Muscle layer of colon (tissue), 2 donors: ENCODE measurements at regions not wholly inside any gene's neighbourhood (a gene's known extent, or its start where the extent isn't known, plus 50 kb on each side); places are given as distances from the start of the nearest gene placed in this dataset.
"Not testable (repeated sequence)": the region's sequence is repeated elsewhere in the genome, so short reads cannot be mapped to it uniquely, and the experiment has no call there.

Source experiments
- H3K27ac ChIP-seq: one replicate; pipeline ENCODE4 v1.7.0; 2013; ENCODE audit warnings: low read depth, mild to moderate bottlenecking, low read length, moderate library complexity
- H3K27me3 ChIP-seq, 2 donors: one replicate each; pipeline ENCODE4 v1.7.0; 2013; ENCODE audit warnings: low read length in 2 of 2, mild to moderate bottlenecking in 2 of 2; ENCODE audit not compliant: insufficient read depth in 2 of 2, control insufficient read depth in 1 of 2
- H3K36me3 ChIP-seq: one replicate; pipeline ENCODE4 v1.7.0; 2013; ENCODE audit warnings: mild to moderate bottlenecking, low read length; ENCODE audit not compliant: insufficient read depth
- H3K4me1 ChIP-seq: one replicate; pipeline ENCODE4 v1.7.0; 2013; ENCODE audit warnings: mild to moderate bottlenecking, low read length; ENCODE audit not compliant: insufficient read depth
- H3K4me3 ChIP-seq, 2 donors: one replicate each; pipeline ENCODE4 v1.7.0; 2013; ENCODE audit warnings: low read length in 2 of 2, low read depth in 1 of 2, mild to moderate bottlenecking in 1 of 2, moderate library complexity in 1 of 2
- H3K9ac ChIP-seq: one replicate; pipeline ENCODE4 v1.7.0; 2013; ENCODE audit warnings: low read length
- H3K9me3 ChIP-seq: one replicate; pipeline ENCODE4 v1.7.0; 2013; ENCODE audit warnings: mild to moderate bottlenecking, low read length
- donor health status: abdominal sarcoma.
- donor health status: Adenocarcinoma of cecum.

GRCh38 chr14:87264272-87264785 is 728.7 kb downstream of the GALC start:
- Histone ChIP-seq H3K27ac (no peak overlapping the region), H3K36me3 (no peaks in the 10 kb centered on the region), H3K27me3 (no peaks in the 10 kb centered on the region), H3K9me3 (no peaks in the 10 kb centered on the region), H3K4me3 (no peak overlapping the region), H3K4me1 (no peaks in the 10 kb centered on the region), H3K9ac (no peak overlapping the region)

- Histone ChIP-seq H3K27me3 (no peaks in the 10 kb centered on the region), H3K36me3 (no peaks in the 10 kb centered on the region), H3K9me3 (no peaks in the 10 kb centered on the region), H3K27ac (no peak overlapping the region), H3K9ac (no peak overlapping the region), H3K4me3 (no peak overlapping the region), H3K4me1 (no peaks in the 10 kb centered on the region)
These were observed 731.4 kb downstream of the GALC start for GRCh38 chr14:87261621-87262020.

GRCh38 chr14:87260460-87260859 is 732.5 kb downstream of the GALC start:
- H3K4me1 ChIP-seq, result no peaks in the 10 kb centered on the region
- no peaks in the 10 kb centered on the region for H3K36me3 ChIP-seq
- H3K9me3 ChIP-seq, result no peaks in the 10 kb centered on the region
- no peak overlapping the region for H3K9ac ChIP-seq
- no peaks in the 10 kb centered on the region for H3K27me3 ChIP-seq
- H3K27ac ChIP-seq, result no peak overlapping the region
- H3K4me3 ChIP-seq, result no peak overlapping the region

GRCh38 chr14:87257421-87257820 is 735.6 kb downstream of the GALC start:
- no peak overlapping the region for H3K27ac ChIP-seq
- no peaks in the 10 kb centered on the region for H3K4me1 ChIP-seq
- no peaks in the 10 kb centered on the region for H3K27me3 ChIP-seq
- no peaks in the 10 kb centered on the region for H3K9me3 ChIP-seq
- no peaks in the 10 kb centered on the region for H3K36me3 ChIP-seq
- H3K4me3 ChIP-seq, result no peak overlapping the region
- H3K9ac ChIP-seq, result no peak overlapping the region

GRCh38 chr14:87255058-87255457 is 737.9 kb downstream of the GALC start:
- no peaks in the 10 kb centered on the region for H3K36me3 ChIP-seq
- H3K9me3 ChIP-seq, result no peaks in the 10 kb centered on the region
- no peak overlapping the region for H3K27ac ChIP-seq
- H3K27me3 ChIP-seq, result no peaks in the 10 kb centered on the region
- H3K9ac ChIP-seq, result no peak overlapping the region
- no peaks in the 10 kb centered on the region for H3K4me1 ChIP-seq
- H3K4me3 ChIP-seq, result no peak overlapping the region

- Histone ChIP-seq H3K4me1 (no peaks in the 10 kb centered on the region), H3K36me3 (no peaks in the 10 kb centered on the region), H3K27ac (no peak overlapping the region), H3K27me3 (no peaks in the 10 kb centered on the region), H3K9ac (no peak overlapping the region), H3K4me3 (no peak overlapping the region), H3K9me3 (no peaks in the 10 kb centered on the region)
These were observed 738.6 kb downstream of the GALC start for GRCh38 chr14:87254331-87254874.

- not testable (repeated sequence) for H3K4me3 ChIP-seq, H3K27me3 ChIP-seq, H3K4me1 ChIP-seq, H3K36me3 ChIP-seq, H3K27ac ChIP-seq, H3K9me3 ChIP-seq, H3K9ac ChIP-seq
These were observed 739.2 kb downstream of the GALC start for GRCh38 chr14:87253791-87254190.

GRCh38 chr14:87252103-87252502 is 740.9 kb downstream of the GALC start:
- H3K4me3 ChIP-seq, result no peak overlapping the region
- H3K27me3 ChIP-seq, result no peaks in the 10 kb centered on the region
- no peaks in the 10 kb centered on the region for H3K36me3 ChIP-seq
- H3K27ac ChIP-seq, result no peak overlapping the region
- H3K9me3 ChIP-seq, result no peaks in the 10 kb centered on the region
- no peaks in the 10 kb centered on the region for H3K4me1 ChIP-seq
- no peak overlapping the region for H3K9ac ChIP-seq

- Histone ChIP-seq H3K9ac (no peak overlapping the region), H3K9me3 (no peaks in the 10 kb centered on the region), H3K36me3 (no peaks in the 10 kb centered on the region), H3K4me3 (no peak overlapping the region), H3K4me1 (no peaks in the 10 kb centered on the region), H3K27me3 (no peaks in the 10 kb centered on the region), H3K27ac (no peak overlapping the region)
These were observed 742.0 kb downstream of the GALC start for GRCh38 chr14:87251011-87251410.

GRCh38 chr14:87241018-87241768 is 751.8 kb downstream of the GALC start:
- Histone ChIP-seq H3K27me3 (no peaks in the 10 kb centered on the region), H3K4me3 (no peak overlapping the region), H3K9ac (no peak overlapping the region), H3K27ac (no peak overlapping the region), H3K4me1 (no peaks in the 10 kb centered on the region), H3K9me3 (no peaks in the 10 kb centered on the region), H3K36me3 (no peaks in the 10 kb centered on the region)

- not testable (repeated sequence) for H3K9me3 ChIP-seq, H3K4me3 ChIP-seq, H3K27ac ChIP-seq, H3K4me1 ChIP-seq, H3K27me3 ChIP-seq, H3K36me3 ChIP-seq, H3K9ac ChIP-seq
These were observed 752.7 kb downstream of the GALC start for GRCh38 chr14:87240319-87240718.

GRCh38 chr14:87233806-87234384 is 759.1 kb downstream of the GALC start:
- Histone ChIP-seq H3K4me3 (no peak overlapping the region), H3K27ac (no peak overlapping the region), H3K9ac (no peak overlapping the region), H3K9me3 (no peaks in the 10 kb centered on the region), H3K4me1 (no peaks in the 10 kb centered on the region), H3K27me3 (no peaks in the 10 kb centered on the region), H3K36me3 (no peaks in the 10 kb centered on the region)
